ENCODE measurements at regions not wholly inside any gene's neighbourhood (a gene's known extent, or its start where the extent isn't known, plus 50 kb on each side); places are given as distances from the start of the nearest gene placed in this dataset.
"Not testable (repeated sequence)": the region's sequence is repeated elsewhere in the genome, so short reads cannot be mapped to it uniquely, and the experiment has no call there.

DNA sequence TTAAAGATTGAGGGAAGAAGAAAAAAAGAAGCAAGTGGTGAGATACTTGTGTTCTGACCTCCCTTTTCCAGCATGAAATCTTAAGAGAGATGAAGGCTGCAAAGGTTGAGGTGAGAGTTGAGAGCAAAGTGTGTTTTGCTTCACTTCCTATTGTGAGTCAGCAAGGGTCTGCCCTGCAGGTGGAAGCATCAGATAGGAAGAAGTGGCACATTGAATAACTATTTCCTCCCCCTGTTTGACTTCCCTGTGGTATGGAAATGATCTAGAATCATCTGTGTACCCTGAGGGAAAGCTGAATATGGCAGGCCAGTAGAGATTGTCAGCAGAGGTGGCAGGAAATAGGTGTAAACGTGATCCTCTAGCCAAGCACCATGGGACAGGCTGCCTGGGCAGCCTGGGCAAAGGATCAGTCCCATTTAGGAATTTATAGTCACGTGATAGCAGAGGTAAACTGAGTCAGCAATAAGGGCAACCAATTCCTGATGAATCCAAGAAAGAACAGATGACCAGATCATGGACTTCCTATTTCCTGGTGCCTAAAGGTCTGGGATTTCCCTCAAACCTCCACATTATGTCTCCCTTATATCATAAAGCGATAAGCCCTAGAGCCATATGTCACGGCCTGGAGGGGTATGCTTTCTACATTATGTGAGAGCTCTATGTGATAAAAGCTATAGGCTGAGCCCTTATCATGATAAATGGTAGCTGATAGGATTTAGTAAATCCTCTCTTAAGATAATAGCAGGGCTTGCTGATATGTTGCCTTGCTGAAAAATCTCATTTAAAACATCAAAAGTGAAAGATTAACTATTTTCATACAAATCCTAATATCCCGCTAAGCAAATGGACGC, 287.0 kb downstream of the MDFIC start:
- peaks cover 0 to 4% of the 10 kb centered on the region in 2 donors for H3K27me3 Mint-ChIP-seq
- no peak for DNase-seq
- H3K9me3 Mint-ChIP-seq: peaks cover 3 to 26% (median 17%) of the 10 kb centered on the region in 8 donors
- no peak overlapping the region for H3K4me3 Mint-ChIP-seq
- CTCF ChIA-PET (ENCODE audit: partially characterized antibody): interaction anchor here (0.7 kb wide), 1 partner anchor 343 kb away, joined by 3 read pairs; no protein-coding TSS in a partner anchor
- H3K4me3 ChIP-seq (ENCODE audit: low read length in 2 of 2): no peak overlapping the region
- H3K4me1 ChIP-seq (ENCODE audit: insufficient read depth, low read length): peaks cover 6% of the 10 kb centered on the region
- H3K4me1 Mint-ChIP-seq: peaks cover 6 to 17% (median 7%) of the 10 kb centered on the region in 4 donors
- H3K27me3 ChIP-seq (ENCODE audit: insufficient read depth, low read length): no peaks in the 10 kb centered on the region
- POLR2A ChIA-PET (ENCODE audit: partially characterized antibody): no interaction called here
- intact Hi-C loops (cut with micrococcal nuclease): loop anchor here (5.0 kb wide), 1 partner anchor 147 kb away; no protein-coding TSS in a partner anchor
- H3K9me3 ChIP-seq (ENCODE audit: control insufficient read depth in 1 of 2, low read length in 2 of 2): no peaks in the 10 kb centered on the region
- H3K27ac Mint-ChIP-seq: peak overlapping the region in 2 of 7 donors; percentile 50 to 70
- no peak overlapping the region for H3K27ac ChIP-seq (ENCODE audit: low read depth, low read length)
- H3K36me3 ChIP-seq (ENCODE audit: insufficient read depth, low read length): no peaks in the 10 kb centered on the region
- H3K36me3 Mint-ChIP-seq: peaks cover 2 to 14% of the 10 kb centered on the region in 2 donors

DNA sequence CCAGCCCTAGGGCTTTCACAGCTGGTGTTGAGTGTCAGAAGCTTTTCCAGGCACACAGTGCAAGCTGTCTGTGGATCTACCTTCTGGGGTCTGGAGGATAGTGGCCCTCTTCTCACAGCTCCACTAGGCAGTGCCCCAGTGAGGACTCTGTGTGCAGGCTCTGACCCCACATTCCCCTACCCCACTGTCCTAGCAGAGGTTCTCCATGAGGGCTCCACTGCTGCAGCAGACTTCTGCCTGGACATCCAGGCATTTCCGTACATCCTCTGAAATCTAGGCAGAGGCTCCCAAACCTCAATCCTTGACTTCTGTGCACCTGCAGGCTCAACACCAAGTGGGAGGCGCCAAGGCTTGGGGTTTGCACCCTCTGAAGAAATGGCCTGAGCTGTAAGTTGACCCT, 284.5 kb downstream of the MDFIC start:
- intact Hi-C loops (cut with micrococcal nuclease): loop anchor here (5.0 kb wide), 1 partner anchor 144 kb away; no protein-coding TSS in a partner anchor
- H3K4me3 Mint-ChIP-seq; H3K4me1 ChIP-seq (ENCODE audit: insufficient read depth, low read length); H3K27ac Mint-ChIP-seq; H3K36me3 ChIP-seq (ENCODE audit: insufficient read depth, low read length); H3K9me3 ChIP-seq (ENCODE audit: control insufficient read depth in 1 of 2, low read length in 2 of 2); H3K27me3 ChIP-seq (ENCODE audit: insufficient read depth, low read length); POLR2A ChIA-PET (ENCODE audit: partially characterized antibody); H3K4me3 ChIP-seq (ENCODE audit: low read length in 2 of 2); H3K27me3 Mint-ChIP-seq; H3K27ac ChIP-seq (ENCODE audit: low read depth, low read length); DNase-seq: not testable (repeated sequence)
- CTCF ChIA-PET (ENCODE audit: partially characterized antibody): interaction anchor here (0.8 kb wide), 1 partner anchor 341 kb away, joined by 3 read pairs; no protein-coding TSS in a partner anchor
- H3K9me3 Mint-ChIP-seq: peaks cover 0 to 26% (median 17%) of the 10 kb centered on the region in 8 donors
- H3K36me3 Mint-ChIP-seq: peaks cover 2 to 14% of the 10 kb centered on the region in 2 donors
- H3K4me1 Mint-ChIP-seq: peaks cover 6 to 17% (median 7%) of the 10 kb centered on the region in 4 donors

DNA sequence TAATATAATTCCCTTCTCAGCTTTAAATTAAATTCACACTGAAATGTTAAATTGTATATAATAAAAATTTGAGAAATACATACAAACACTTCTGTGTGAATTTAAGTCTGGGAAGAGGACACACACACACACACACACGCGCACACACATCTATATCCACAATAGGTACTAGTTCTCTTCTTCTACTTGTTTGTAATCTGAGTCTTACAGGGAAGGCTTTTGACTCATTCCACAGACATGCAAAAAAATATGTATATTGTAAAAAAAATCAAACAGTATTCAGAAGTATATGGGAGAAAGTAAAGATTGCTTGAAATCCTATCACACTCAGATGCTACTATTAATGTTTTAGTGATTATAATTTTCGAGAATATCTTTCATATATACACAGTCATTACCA, 276.2 kb downstream of the MDFIC start:
- Mint-ChIP-seq H3K36me3 (no peaks in the 10 kb centered on the region), H3K9me3 (peaks cover 0 to 2% (median 0%) of the 10 kb centered on the region in 8 donors), H3K27ac (no peak overlapping the region), H3K27me3 (no peaks in the 10 kb centered on the region), H3K4me3 (no peak overlapping the region), H3K4me1 (no peaks in the 10 kb centered on the region)
- Histone ChIP-seq H3K27me3 (ENCODE audit: insufficient read depth, low read length) (no peaks in the 10 kb centered on the region), H3K4me3 (ENCODE audit: low read length in 2 of 2) (no peak overlapping the region), H3K4me1 (ENCODE audit: insufficient read depth, low read length) (no peaks in the 10 kb centered on the region), H3K36me3 (ENCODE audit: insufficient read depth, low read length) (no peaks in the 10 kb centered on the region), H3K9me3 (ENCODE audit: control insufficient read depth in 1 of 2, low read length in 2 of 2) (no peaks in the 10 kb centered on the region), H3K27ac (ENCODE audit: low read depth, low read length) (no peak overlapping the region)
- intact Hi-C loops (cut with micrococcal nuclease): no loop called here
- ChIA-PET CTCF (ENCODE audit: partially characterized antibody) (interaction anchor here (0.8 kb wide), 1 partner anchor 14 kb away, joined by 3 read pairs; no protein-coding TSS in a partner anchor), POLR2A (ENCODE audit: partially characterized antibody) (no interaction called here)
- DNase-seq: no peak

DNA sequence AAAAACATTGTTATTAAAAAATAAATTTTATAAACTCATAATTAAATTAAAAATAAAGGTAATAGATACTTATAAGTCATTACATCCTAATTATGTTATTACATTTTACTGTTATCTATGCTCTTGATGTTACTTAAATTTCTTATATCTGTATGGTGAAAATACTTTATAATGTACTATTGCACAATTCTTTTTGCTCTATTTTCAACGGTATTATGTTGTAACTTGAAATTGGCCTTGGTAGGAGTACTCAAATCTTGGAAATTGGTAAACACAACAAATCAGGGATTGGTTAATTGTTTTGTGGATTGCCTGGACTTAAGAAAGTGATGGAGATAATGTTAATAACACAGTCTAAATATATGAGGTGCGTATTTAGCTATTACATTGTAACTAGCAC, 273.3 kb downstream of the MDFIC start:
- H3K4me3 Mint-ChIP-seq: no peak overlapping the region
- no peak overlapping the region for H3K27ac ChIP-seq (ENCODE audit: low read depth, low read length)
- no peaks in the 10 kb centered on the region for H3K36me3 Mint-ChIP-seq
- H3K4me1 Mint-ChIP-seq: no peaks in the 10 kb centered on the region
- no peaks in the 10 kb centered on the region for H3K27me3 Mint-ChIP-seq
- H3K9me3 Mint-ChIP-seq: peaks cover 0 to 2% (median 0%) of the 10 kb centered on the region in 8 donors
- POLR2A ChIA-PET (ENCODE audit: partially characterized antibody): no interaction called here
- H3K36me3 ChIP-seq (ENCODE audit: insufficient read depth, low read length): no peaks in the 10 kb centered on the region
- no peak overlapping the region for H3K4me3 ChIP-seq (ENCODE audit: low read length in 2 of 2)
- no peaks in the 10 kb centered on the region for H3K9me3 ChIP-seq (ENCODE audit: control insufficient read depth in 1 of 2, low read length in 2 of 2)
- no peaks in the 10 kb centered on the region for H3K27me3 ChIP-seq (ENCODE audit: insufficient read depth, low read length)
- no peaks in the 10 kb centered on the region for H3K4me1 ChIP-seq (ENCODE audit: insufficient read depth, low read length)
- no peak overlapping the region for H3K27ac Mint-ChIP-seq
- intact Hi-C loops (cut with micrococcal nuclease): no loop called here
- CTCF ChIA-PET (ENCODE audit: partially characterized antibody): no interaction called here
- DNase-seq: no peak

DNA sequence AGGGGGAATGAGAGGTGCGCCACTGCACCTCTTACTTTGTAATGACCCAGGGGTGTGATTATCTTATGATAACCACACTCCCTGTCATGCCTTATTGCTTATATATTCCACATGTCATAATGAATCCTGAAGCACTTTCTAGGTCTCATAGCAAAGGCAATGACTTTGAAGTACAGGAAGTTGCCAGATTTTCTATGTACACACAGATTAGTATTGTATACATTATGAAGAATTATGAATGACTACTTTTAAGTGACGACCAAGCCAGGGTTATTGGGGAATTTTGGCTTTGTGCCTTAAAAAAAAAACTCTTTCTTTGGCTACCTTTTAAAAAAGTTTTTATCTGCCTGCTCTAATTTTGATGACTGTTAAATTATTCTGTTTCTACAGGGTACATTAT, 269.6 kb downstream of the MDFIC start:
- intact Hi-C loops (cut with micrococcal nuclease): no loop called here
- H3K36me3 Mint-ChIP-seq: no peaks in the 10 kb centered on the region

DNA sequence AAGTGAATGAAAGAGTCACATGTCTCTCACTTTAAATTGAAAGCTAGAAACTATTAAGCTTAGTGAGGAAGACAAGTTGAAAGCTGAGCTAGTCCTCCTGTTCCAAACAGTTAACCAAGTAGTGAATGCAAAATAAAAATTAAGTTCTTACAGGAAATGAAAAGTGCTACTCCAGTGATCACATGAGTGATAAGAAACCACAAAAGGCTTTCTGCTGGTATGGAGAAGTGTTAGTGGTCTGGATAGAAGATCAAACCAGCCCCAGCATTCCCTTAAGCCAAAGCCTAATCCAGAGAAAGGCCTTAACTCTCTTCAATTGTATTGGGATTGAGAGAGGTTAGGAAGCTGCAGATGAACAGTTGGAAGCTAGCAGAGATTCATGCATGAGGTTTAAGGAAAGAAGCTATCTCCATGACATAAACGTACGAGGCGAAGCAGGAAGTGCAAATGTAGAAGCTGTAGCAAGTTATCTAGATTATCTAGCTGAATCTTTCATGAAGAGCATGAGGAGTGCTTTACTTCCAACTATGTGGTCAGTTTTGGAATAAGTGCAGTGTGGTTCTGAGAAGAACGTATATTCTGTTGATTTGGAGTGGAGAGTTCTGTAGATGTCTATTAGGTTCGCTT, 261.6 kb downstream of the MDFIC start:
- Histone ChIP-seq H3K4me3 (ENCODE audit: low read length in 2 of 2) (peak overlapping the region in 1 of 2 donors; percentile 48), H3K27ac (ENCODE audit: low read depth, low read length) (no peak overlapping the region), H3K9me3 (ENCODE audit: control insufficient read depth in 1 of 2, low read length in 2 of 2) (no peaks in the 10 kb centered on the region), H3K27me3 (ENCODE audit: insufficient read depth, low read length) (no peaks in the 10 kb centered on the region), H3K36me3 (ENCODE audit: insufficient read depth, low read length) (no peaks in the 10 kb centered on the region), H3K4me1 (ENCODE audit: insufficient read depth, low read length) (peaks cover 12% of the 10 kb centered on the region)
- peak overlapping the region; percentile 22 to 81 (median 69) for H3K4me3 Mint-ChIP-seq
- peaks cover 0 to 2% (median 0%) of the 10 kb centered on the region in 8 donors for H3K9me3 Mint-ChIP-seq
- H3K36me3 Mint-ChIP-seq: no peaks in the 10 kb centered on the region
- DNase-seq: peak in 4 of 5 donors; percentile 19 to 24 (median 22)
- intact Hi-C loops (cut with micrococcal nuclease): no loop called here
- H3K27me3 Mint-ChIP-seq: no peaks in the 10 kb centered on the region
- POLR2A ChIA-PET (ENCODE audit: partially characterized antibody): interaction anchor here (0.9 kb wide), 1 partner anchor 263 kb away, joined by 4 read pairs; no protein-coding TSS in a partner anchor
- peaks cover 15 to 29% (median 22%) of the 10 kb centered on the region in 4 donors for H3K4me1 Mint-ChIP-seq
- CTCF ChIA-PET (ENCODE audit: partially characterized antibody): interaction anchor here (0.7 to 1.3 kb wide), 3 partner anchors 14 to 318 kb away, joined by 3 read pairs; no protein-coding TSS in a partner anchor
- H3K27ac Mint-ChIP-seq: peak overlapping the region; percentile 2 to 77 (median 22)

More for the DNA sequence above, 269.6 kb downstream of the MDFIC start:
- POLR2A ChIA-PET (ENCODE audit: partially characterized antibody): interaction anchor here (0.5 kb wide), 1 partner anchor 184 kb away, joined by 3 read pairs; no protein-coding TSS in a partner anchor
- Mint-ChIP-seq H3K27me3 (peaks cover 0 to 1% of the 10 kb centered on the region in 2 donors), H3K4me3 (no peak overlapping the region), H3K9me3 (peaks cover 0 to 2% (median 0%) of the 10 kb centered on the region in 8 donors), H3K4me1 (no peaks in the 10 kb centered on the region), H3K27ac (no peak overlapping the region)
- no peaks in the 10 kb centered on the region for H3K27me3 ChIP-seq (ENCODE audit: insufficient read depth, low read length)
- CTCF ChIA-PET (ENCODE audit: partially characterized antibody): no interaction called here
- no peak for DNase-seq
- no peaks in the 10 kb centered on the region for H3K36me3 ChIP-seq (ENCODE audit: insufficient read depth, low read length)
- no peaks in the 10 kb centered on the region for H3K9me3 ChIP-seq (ENCODE audit: control insufficient read depth in 1 of 2, low read length in 2 of 2)
- H3K4me1 ChIP-seq (ENCODE audit: insufficient read depth, low read length): no peaks in the 10 kb centered on the region
- no peak overlapping the region for H3K27ac ChIP-seq (ENCODE audit: low read depth, low read length)
- no peak overlapping the region for H3K4me3 ChIP-seq (ENCODE audit: low read length in 2 of 2)

DNA sequence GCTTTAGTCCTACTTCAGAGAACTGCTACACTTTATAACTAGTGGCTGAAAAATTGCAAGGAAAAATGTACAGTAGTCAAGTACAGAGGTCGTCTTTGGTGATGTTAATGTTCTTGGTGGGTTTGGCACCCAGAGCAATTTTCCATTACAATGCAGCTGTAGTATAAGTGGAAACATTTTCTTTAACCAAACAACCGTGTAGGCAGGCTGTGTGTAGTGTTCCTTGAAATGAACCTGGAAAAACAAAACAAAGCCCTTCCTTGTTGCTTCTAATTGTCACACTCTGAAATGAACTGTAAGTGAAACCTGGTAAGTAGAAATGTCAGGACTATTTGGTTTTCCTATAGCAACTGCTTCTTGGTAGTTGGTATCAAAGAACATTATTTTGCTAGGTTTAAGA, 256.9 kb downstream of the MDFIC start:
- peaks cover 11% of the 10 kb centered on the region for H3K4me1 ChIP-seq (ENCODE audit: insufficient read depth, low read length)
- H3K36me3 Mint-ChIP-seq: no peaks in the 10 kb centered on the region
- no peak overlapping the region for H3K4me3 Mint-ChIP-seq
- ChIA-PET CTCF (ENCODE audit: partially characterized antibody) (no interaction called here), POLR2A (ENCODE audit: partially characterized antibody) (no interaction called here)
- H3K36me3 ChIP-seq (ENCODE audit: insufficient read depth, low read length): no peaks in the 10 kb centered on the region
- intact Hi-C loops (cut with micrococcal nuclease): no loop called here
- H3K9me3 Mint-ChIP-seq: no peaks in the 10 kb centered on the region
- no peaks in the 10 kb centered on the region for H3K9me3 ChIP-seq (ENCODE audit: control insufficient read depth in 1 of 2, low read length in 2 of 2)
- peaks cover 8 to 28% (median 18%) of the 10 kb centered on the region in 4 donors for H3K4me1 Mint-ChIP-seq
- no peak overlapping the region for H3K4me3 ChIP-seq (ENCODE audit: low read length in 2 of 2)
- no peak for DNase-seq
- no peak overlapping the region for H3K27ac Mint-ChIP-seq
- no peak overlapping the region for H3K27ac ChIP-seq (ENCODE audit: low read depth, low read length)
- H3K27me3 Mint-ChIP-seq: peaks cover 0 to 2% of the 10 kb centered on the region in 2 donors
- no peaks in the 10 kb centered on the region for H3K27me3 ChIP-seq (ENCODE audit: insufficient read depth, low read length)

All from CD4-positive, alpha-beta memory T cell (primary cell).